Uterus (tissue), 3 donors: ENCODE measurements at regions not wholly inside any gene's neighbourhood (a gene's known extent, or its start where the extent isn't known, plus 50 kb on each side); places are given as distances from the start of the nearest gene placed in this dataset.

Experiments used
- DNase-seq, 2 donors: peaks; one replicate each; pipeline ENCODE4 v3.0.0-alpha.2; 2019 to 2020
- H3K27ac ChIP-seq, 2 donors: fragments of 200-600 bp; sonication (generic); 1 replicate in 1 of 2; 2 replicates in 1 of 2; pipeline ENCODE4 v1.5.1; 2016 to 2018
- H3K27me3 ChIP-seq, 2 donors: fragments of 200-600 bp; sonication (generic); one replicate each; pipeline ENCODE4 v1.5.1; 2018 to 2019; ENCODE audit warnings: control low read depth in 1 of 2
- H3K36me3 ChIP-seq, 2 donors: fragments of 200-600 bp; sonication (generic); one replicate each; pipeline ENCODE4 v1.5.1; 2019; ENCODE audit warnings: control low read depth in 1 of 2
- H3K4me1 ChIP-seq, 2 donors: fragments of 200-600 bp; sonication (generic); one replicate each; pipeline ENCODE4 v1.5.1; 2018 to 2019; ENCODE audit warnings: control low read depth in 1 of 2
- H3K4me3 ChIP-seq, 2 donors: fragments of 200-600 bp; sonication (generic); 1 replicate in 1 of 2; 2 replicates in 1 of 2; pipeline ENCODE4 v1.5.1; 2018 to 2019; ENCODE audit warnings: mild to moderate bottlenecking in 1 of 2
- H3K9me3 ChIP-seq, 2 donors: fragments of 200-600 bp; sonication (generic); one replicate each; pipeline ENCODE4 v1.5.1; 2019; ENCODE audit warnings: control low read depth in 1 of 2
- POLR2A ChIP-seq, 2 donors: fragments of 450-650 bp; IDR thresholded peaks; one replicate each; pipeline ENCODE4 v1.6.1; 2016; ENCODE audit warnings: antibody characterized with exemption in 2 of 2, mild to moderate bottlenecking in 1 of 2, moderate library complexity in 1 of 2
- intact Hi-C: fragments of 100-400 bp; cut with DNase I; formaldehyde crosslinking; loops from one replicate; pipeline ENCODE4 v1.15.1; 2023; ENCODE audit warnings: low total_unique reads
- TF ChIP-seq, protein P1 (sequence below), 4 experiments: fragments of 200-600 bp in 2 of 4; fragments of 450-650 bp in 2 of 4; sonication (generic) in 2 of 4; IDR thresholded peaks; one replicate each; pipeline ENCODE4 v1.5.1; 2016 to 2019; ENCODE audit warnings: antibody characterized with exemption in 4 of 4, mild to moderate bottlenecking in 2 of 4, moderate library complexity in 1 of 4
- donor health status: DM: yes; HTN: yes; CAD: no.

DNA sequence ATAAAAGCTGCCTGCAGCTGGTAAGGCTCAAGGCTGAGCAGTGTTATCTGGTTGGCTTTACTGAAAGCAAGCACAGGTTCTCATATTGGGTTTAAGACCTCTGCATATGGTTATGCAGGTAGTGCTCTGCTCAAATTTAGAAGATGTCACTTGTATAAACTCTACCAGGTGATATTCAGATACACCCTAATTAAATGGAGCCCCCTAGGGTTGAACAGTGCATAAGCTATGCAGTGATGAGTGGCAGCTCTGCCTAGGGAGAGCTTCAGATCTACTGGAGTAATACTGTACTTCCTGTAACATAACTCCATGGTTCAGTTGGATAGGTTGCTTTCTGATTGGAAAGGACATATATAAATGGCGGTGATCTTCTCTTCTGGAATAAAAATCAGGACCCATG lies 222.7 kb downstream of the CYRIA start:
- no peaks in the 10 kb centered on the region for H3K4me1 ChIP-seq
- H3K27me3 ChIP-seq = no peaks in the 10 kb centered on the region
- no peak for DNase-seq
- intact Hi-C loops = no loop called here
- no peak for TF ChIP-seq POLR2A (IDR thresholded peaks at IDR 0.05)
- no peak overlapping the region for H3K27ac ChIP-seq
- H3K9me3 ChIP-seq = no peaks in the 10 kb centered on the region
- H3K36me3 ChIP-seq = no peaks in the 10 kb centered on the region
- H3K4me3 ChIP-seq = no peak overlapping the region

DNA sequence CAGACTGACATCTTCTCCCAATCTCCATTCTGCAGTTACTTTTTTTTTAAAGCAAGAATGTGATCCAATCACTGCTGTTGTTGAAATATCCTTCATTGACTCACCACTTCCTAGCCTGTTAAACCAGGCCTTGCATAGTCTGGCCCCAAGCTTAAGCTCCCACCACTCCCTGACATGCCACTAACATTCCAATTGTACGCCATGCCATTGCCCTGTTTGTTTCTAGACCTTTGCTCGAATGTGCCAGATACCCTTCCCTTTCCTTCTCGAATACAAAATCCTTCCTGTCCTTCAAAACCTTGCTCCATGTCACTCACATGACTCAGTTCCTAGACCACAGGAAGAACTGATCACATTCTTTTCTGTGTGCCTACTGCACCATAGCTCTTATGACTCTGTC lies 224.2 kb downstream of the CYRIA start:
- DNase-seq = no peak
- intact Hi-C loops = no loop called here
- no peak for TF ChIP-seq POLR2A (IDR thresholded peaks at IDR 0.05)
- TF ChIP-seq, protein P1, sequence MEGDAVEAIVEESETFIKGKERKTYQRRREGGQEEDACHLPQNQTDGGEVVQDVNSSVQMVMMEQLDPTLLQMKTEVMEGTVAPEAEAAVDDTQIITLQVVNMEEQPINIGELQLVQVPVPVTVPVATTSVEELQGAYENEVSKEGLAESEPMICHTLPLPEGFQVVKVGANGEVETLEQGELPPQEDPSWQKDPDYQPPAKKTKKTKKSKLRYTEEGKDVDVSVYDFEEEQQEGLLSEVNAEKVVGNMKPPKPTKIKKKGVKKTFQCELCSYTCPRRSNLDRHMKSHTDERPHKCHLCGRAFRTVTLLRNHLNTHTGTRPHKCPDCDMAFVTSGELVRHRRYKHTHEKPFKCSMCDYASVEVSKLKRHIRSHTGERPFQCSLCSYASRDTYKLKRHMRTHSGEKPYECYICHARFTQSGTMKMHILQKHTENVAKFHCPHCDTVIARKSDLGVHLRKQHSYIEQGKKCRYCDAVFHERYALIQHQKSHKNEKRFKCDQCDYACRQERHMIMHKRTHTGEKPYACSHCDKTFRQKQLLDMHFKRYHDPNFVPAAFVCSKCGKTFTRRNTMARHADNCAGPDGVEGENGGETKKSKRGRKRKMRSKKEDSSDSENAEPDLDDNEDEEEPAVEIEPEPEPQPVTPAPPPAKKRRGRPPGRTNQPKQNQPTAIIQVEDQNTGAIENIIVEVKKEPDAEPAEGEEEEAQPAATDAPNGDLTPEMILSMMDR (IDR thresholded peaks at IDR 0.05) = no peak
- H3K27ac ChIP-seq = no peak overlapping the region
- H3K36me3 ChIP-seq = no peaks in the 10 kb centered on the region
- no peak overlapping the region for H3K4me3 ChIP-seq
- H3K4me1 ChIP-seq = no peaks in the 10 kb centered on the region
- no peaks in the 10 kb centered on the region for H3K9me3 ChIP-seq
- no peaks in the 10 kb centered on the region for H3K27me3 ChIP-seq

DNA sequence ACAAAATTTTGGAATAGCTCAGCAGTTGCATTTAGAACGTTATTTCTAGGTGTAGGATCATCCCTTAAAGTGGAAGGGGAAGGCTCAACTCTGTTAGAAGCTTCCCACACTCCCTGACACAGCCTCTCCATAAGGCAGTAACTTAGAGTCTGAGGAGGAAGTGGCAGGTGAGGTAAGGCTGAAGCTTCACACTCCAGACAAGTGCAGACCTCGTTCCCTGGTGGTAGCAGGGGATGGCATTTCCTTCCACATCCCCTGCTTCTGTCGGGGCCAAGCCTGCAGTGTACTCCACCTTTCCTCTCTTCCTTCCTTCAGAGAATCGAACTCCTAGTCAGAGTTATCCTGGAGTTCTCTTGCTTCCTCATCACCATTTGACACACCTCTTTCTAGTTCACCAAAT lies 224.7 kb downstream of the CYRIA start:
- no peak overlapping the region for H3K27ac ChIP-seq
- TF ChIP-seq, protein P1 (IDR thresholded peaks at IDR 0.05) = no peak
- TF ChIP-seq POLR2A (IDR thresholded peaks at IDR 0.05) = no peak
- no peaks in the 10 kb centered on the region for H3K36me3 ChIP-seq
- no peak for DNase-seq
- H3K9me3 ChIP-seq = no peaks in the 10 kb centered on the region
- intact Hi-C loops = no loop called here
- no peak overlapping the region for H3K4me3 ChIP-seq
- H3K4me1 ChIP-seq = no peaks in the 10 kb centered on the region
- H3K27me3 ChIP-seq = no peaks in the 10 kb centered on the region

DNA sequence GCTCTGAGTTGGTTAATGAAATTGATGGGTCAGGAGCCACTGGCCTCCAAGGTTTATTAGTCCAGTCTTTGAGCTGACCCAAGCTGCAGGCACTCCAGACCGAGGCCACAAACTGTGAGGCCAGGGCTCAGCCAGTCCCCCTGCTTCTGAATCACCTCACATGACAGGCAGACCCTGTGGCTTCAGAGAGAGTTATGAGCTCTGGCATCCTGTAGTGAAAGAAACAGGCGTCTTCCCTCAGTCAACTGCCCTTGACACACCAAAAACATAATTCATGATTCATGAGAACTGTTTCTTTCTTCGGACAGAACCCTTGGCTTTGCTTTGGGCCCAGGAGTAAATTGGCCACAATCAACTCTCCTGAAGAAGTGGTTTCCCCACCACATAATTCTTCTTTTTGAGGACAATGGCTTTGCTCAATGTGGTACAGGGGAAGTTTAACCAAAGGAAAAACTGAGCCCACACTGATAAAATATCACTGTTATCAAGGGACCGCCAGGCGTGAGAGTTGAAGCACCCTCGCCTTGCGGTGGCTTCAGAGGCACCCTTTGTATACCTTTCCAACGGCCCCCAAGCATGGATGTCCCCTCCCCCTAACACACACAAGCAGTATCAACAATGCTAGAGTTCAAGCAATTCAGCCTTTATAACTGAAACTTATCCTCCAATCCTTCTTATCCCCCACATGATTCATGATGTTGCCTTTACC lies 226.9 kb downstream of the CYRIA start:
- Histone ChIP-seq H3K27ac (no peak overlapping the region), H3K4me1 (no peaks in the 10 kb centered on the region), H3K9me3 (no peaks in the 10 kb centered on the region), H3K27me3 (no peaks in the 10 kb centered on the region), H3K36me3 (no peaks in the 10 kb centered on the region), H3K4me3 (no peak overlapping the region)
- DNase-seq = no peak
- intact Hi-C loops = no loop called here
- no peak for TF ChIP-seq POLR2A (IDR thresholded peaks at IDR 0.05)
- TF ChIP-seq, protein P1 (IDR thresholded peaks at IDR 0.05) = no peak

DNA sequence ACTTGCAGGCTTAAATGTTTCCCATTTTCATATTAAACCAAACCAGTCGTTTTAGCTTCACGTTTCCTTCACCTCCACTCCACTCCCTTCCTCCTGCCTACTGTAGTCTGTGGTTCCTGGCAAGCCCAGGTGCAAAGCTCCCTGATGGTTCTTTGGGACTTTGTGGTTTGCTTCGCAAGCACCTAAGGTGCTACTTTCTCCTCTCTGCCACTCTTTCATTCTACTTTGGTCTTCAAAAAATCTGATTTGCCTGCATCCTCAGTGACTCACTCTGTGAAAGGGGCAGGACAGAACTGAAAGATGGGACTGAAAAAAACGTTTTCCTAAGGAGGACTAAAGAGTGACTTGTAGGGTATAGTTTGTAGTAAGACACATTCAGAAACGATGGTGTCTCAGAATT lies 228.4 kb downstream of the CYRIA start:
- Histone ChIP-seq H3K4me1 (no peaks in the 10 kb centered on the region), H3K4me3 (no peak overlapping the region), H3K27ac (no peak overlapping the region), H3K36me3 (no peaks in the 10 kb centered on the region), H3K9me3 (no peaks in the 10 kb centered on the region), H3K27me3 (no peaks in the 10 kb centered on the region)
- intact Hi-C loops = no loop called here
- no peak for DNase-seq
- TF ChIP-seq, protein P1 (IDR thresholded peaks at IDR 0.05) = no peak
- TF ChIP-seq POLR2A (IDR thresholded peaks at IDR 0.05) = no peak

DNA sequence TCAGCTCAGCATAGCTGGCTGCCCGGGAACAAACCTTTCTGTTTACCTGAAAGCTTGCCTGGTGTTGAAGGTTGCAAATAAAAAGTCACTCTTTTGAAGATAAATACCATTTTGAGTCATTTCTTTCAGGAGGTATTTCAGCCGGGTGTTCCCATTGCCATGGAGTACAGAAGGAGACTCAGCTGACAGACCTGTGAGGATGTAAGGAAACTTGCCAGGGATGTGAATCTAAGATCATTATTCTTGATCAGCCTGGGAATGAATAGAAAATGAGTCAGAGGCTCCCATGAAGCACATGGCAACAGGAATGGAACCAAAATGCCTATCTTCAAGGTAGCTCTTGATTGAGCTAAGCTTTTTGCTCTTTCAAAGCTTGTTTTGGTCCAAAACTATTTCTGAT lies 231.2 kb downstream of the CYRIA start:
- intact Hi-C loops = no loop called here
- Histone ChIP-seq H3K27me3 (no peaks in the 10 kb centered on the region), H3K27ac (no peak overlapping the region), H3K4me1 (no peaks in the 10 kb centered on the region), H3K36me3 (no peaks in the 10 kb centered on the region), H3K9me3 (no peaks in the 10 kb centered on the region), H3K4me3 (no peak overlapping the region)
- no peak for TF ChIP-seq POLR2A (IDR thresholded peaks at IDR 0.05)
- TF ChIP-seq, protein P1 (IDR thresholded peaks at IDR 0.05) = no peak
- no peak for DNase-seq
